IMR-90 (cell line): ENCODE measurements at regions not wholly inside any gene's neighbourhood (a gene's known extent, or its start where the extent isn't known, plus 50 kb on each side); places are given as distances from the start of the nearest gene placed in this dataset.

Experiments
- ATAC-seq: fragments of 200-7000 bp; cut with Tn5 transposase; 2 replicates; pipeline ENCODE4 v1.9.1; 2020; ENCODE audit warnings: low read depth, mild to moderate bottlenecking, moderate library complexity
- BruUV-seq: library from RNA; stranded (reverse); fragments of 400-500 nt; replicated peaks from 2 replicates; lab custom pipeline; 2021; lab: Mats Ljungman, UMichigan
- CTCF ChIA-PET: fragments of 300-600 bp; formaldehyde crosslinking; extraction: SDS; loops from one replicate; lab custom pipeline; 2021; ENCODE audit warnings: antibody characterized with exemption; lab: Yijun Ruan, JAX
- POLR2A ChIA-PET: fragments of 300-600 bp; sonication (Branson Sonifier 250); formaldehyde crosslinking; loops from one replicate; lab custom pipeline; 2022; ENCODE audit warnings: antibody characterized with exemption; ENCODE audit not compliant: unreplicated experiment; lab: Charles Lee
- DNase-seq: peaks from one replicate; pipeline ENCODE4 v3.0.0; 2013
- H2AFZ ChIP-seq: replicated peaks from 2 replicates; pipeline ENCODE3; 2013; ENCODE audit warnings: low read length, mild to moderate bottlenecking; ENCODE audit not compliant: poor library complexity
- H2AK5ac ChIP-seq: 2 replicates; pipeline ENCODE4 v1.6.1; 2013; ENCODE audit warnings: low read depth, low read length, inconsistent platforms
- H2AK9ac ChIP-seq: replicated peaks from 2 replicates; pipeline ENCODE3; 2013; ENCODE audit warnings: mild to moderate bottlenecking, low read depth, low read length, moderate library complexity; ENCODE audit not compliant: poor library complexity
- H2BK120ac ChIP-seq: 2 replicates; pipeline ENCODE4 v1.6.1; 2013; ENCODE audit warnings: low read depth, low read length, inconsistent platforms
- H2BK15ac ChIP-seq: 3 replicates; pipeline ENCODE4 v1.6.1; 2013; ENCODE audit warnings: low read depth, low read length, inconsistent platforms
- H2BK20ac ChIP-seq: 2 replicates; pipeline ENCODE4 v1.6.1; 2013; ENCODE audit warnings: low read depth, mild to moderate bottlenecking, inconsistent platforms, low read length, moderate library complexity
- H2BK5ac ChIP-seq: 2 replicates; pipeline ENCODE4 v1.6.1; 2013; ENCODE audit warnings: mild to moderate bottlenecking, low read depth, low read length, inconsistent platforms; ENCODE audit not compliant: poor library complexity, severe bottlenecking
- H3K14ac ChIP-seq: replicated peaks from 2 replicates; pipeline ENCODE4 v1.6.1; 2013; ENCODE audit warnings: low read depth, low read length, inconsistent platforms
- H3K18ac ChIP-seq: 2 replicates; pipeline ENCODE4 v1.6.1; 2013; ENCODE audit warnings: low read depth, low read length, control low read depth
- H3K23ac ChIP-seq: 2 replicates; pipeline ENCODE4 v1.6.1; 2013; ENCODE audit warnings: low read depth, low read length, inconsistent platforms
- H3K27ac ChIP-seq: 2 replicates; pipeline ENCODE4 v1.5.1; 2013; ENCODE audit warnings: mild to moderate bottlenecking, control low read depth, low read length; ENCODE audit not compliant: insufficient read depth
- H3K27me3 ChIP-seq: 2 replicates; pipeline ENCODE4 v1.6.1; 2013; ENCODE audit warnings: low read length; ENCODE audit not compliant: control insufficient read depth, insufficient read depth
- H3K36me3 ChIP-seq: 2 replicates; pipeline ENCODE4 v1.6.1; 2013; ENCODE audit warnings: low read length, mixed read lengths; ENCODE audit not compliant: control insufficient read depth, insufficient read depth
- H3K4ac ChIP-seq: 2 replicates; pipeline ENCODE4 v1.6.1; 2013; ENCODE audit warnings: low read depth, low read length, inconsistent platforms
- H3K4me1 ChIP-seq: 2 replicates; pipeline ENCODE4 v1.6.1; 2013; ENCODE audit warnings: low read length, mixed read lengths; ENCODE audit not compliant: control insufficient read depth, insufficient read depth
- H3K4me2 ChIP-seq: 2 replicates; pipeline ENCODE4 v1.6.1; 2013; ENCODE audit warnings: low read depth, mild to moderate bottlenecking, control low read depth, low read length, moderate library complexity
- H3K4me3 ChIP-seq: 2 replicates; pipeline ENCODE4 v1.5.1; 2013; ENCODE audit warnings: low read depth, mild to moderate bottlenecking, control low read depth, low read length, moderate library complexity; ENCODE audit not compliant: insufficient read depth
- H3K56ac ChIP-seq: 2 replicates; pipeline ENCODE4 v1.6.1; 2013; ENCODE audit warnings: low read length, inconsistent platforms; ENCODE audit not compliant: insufficient read depth; ENCODE audit errors: extremely low read depth
- H3K79me1 ChIP-seq, 2 experiments: 2 replicates each; pipeline ENCODE4 v1.6.1; 2013; ENCODE audit warnings: low read length in 2 of 2, inconsistent platforms in 1 of 2, low read depth in 1 of 2
- H3K9ac ChIP-seq: 2 replicates; pipeline ENCODE4 v1.6.1; 2013; ENCODE audit warnings: low read depth, low read length, control low read depth
- H3K9me1 ChIP-seq: 2 replicates; pipeline ENCODE4 v1.6.1; 2013; ENCODE audit warnings: low read length, inconsistent platforms; ENCODE audit not compliant: insufficient read depth
- H3K9me3 ChIP-seq: 2 replicates; pipeline ENCODE4 v1.6.1; 2013; ENCODE audit warnings: low read length; ENCODE audit not compliant: control insufficient read depth, insufficient read depth
- H4K20me1 ChIP-seq: 2 replicates; pipeline ENCODE4 v1.6.1; 2013; ENCODE audit warnings: low read length, inconsistent platforms; ENCODE audit not compliant: insufficient read depth
- H4K5ac ChIP-seq: 2 replicates; pipeline ENCODE4 v1.6.1; 2013; ENCODE audit warnings: mild to moderate bottlenecking, low read depth, low read length, control low read depth
- H4K8ac ChIP-seq, 2 experiments: 2 replicates each; pipeline ENCODE4 v1.6.1; 2013; ENCODE audit warnings: low read depth in 2 of 2, low read length in 2 of 2, control low read depth in 1 of 2, inconsistent platforms in 1 of 2
- H4K91ac ChIP-seq: 2 replicates; pipeline ENCODE4 v1.6.1; 2013; ENCODE audit warnings: low read depth, low read length, inconsistent platforms; ENCODE audit not compliant: insufficient read depth
- MAFK ChIP-seq: IDR thresholded peaks from 2 replicates; pipeline ENCODE4 v1.6.1; 2012; ENCODE audit warnings: low read depth, low read length, improper control_type of control experiment
- POLR2A ChIP-seq: IDR thresholded peaks from 2 replicates; pipeline ENCODE4 v1.6.1; 2012; ENCODE audit warnings: mild to moderate bottlenecking, low read depth, low read length
- WGBS, 2 experiments: methylation state at CpG; one replicate each; pipeline versions ENCODE4 v1.1.5 to v1.1.7; 2013; ENCODE audit warnings: missing lambda C conversion rate in 2 of 2; ENCODE audit not compliant: insufficient read length in 1 of 2; ENCODE audit errors: extremely low coverage in 2 of 2; 5-methylcytosine and 5-hydroxymethylcytosine counted together
- dilution Hi-C: fragments of 300-500 bp; cut with HindIII; formaldehyde crosslinking; loops from one replicate; pipeline ENCODE4 v1.14.3; 2018; ENCODE audit warnings: low sequenced_read_pairs; ENCODE audit not compliant: unreplicated experiment
- in situ Hi-C: fragments of 300-500 bp; cut with MboI; formaldehyde crosslinking; loops from 3 replicates; pipeline ENCODE4 v1.14.3; 2019; ENCODE audit warnings: low sequenced_read_pairs, inconsistent platforms, mixed read lengths
- intact Hi-C: fragments of 100-400 bp; cut with micrococcal nuclease; formaldehyde crosslinking; loops from 2 replicates; pipeline ENCODE4 v1.10.0; 2022

- H2AFZ ChIP-seq, result no peak overlapping the region
- in situ Hi-C loops (no loop called here), dilution Hi-C loops (no loop called here), intact Hi-C loops (no loop called here)
- H3K4me3 ChIP-seq, result no peak overlapping the region
- no peak overlapping the region for H3K14ac ChIP-seq
- H3K9me1 ChIP-seq, result no peaks in the 10 kb centered on the region
- no peak overlapping the region for H3K9ac ChIP-seq
- no peak overlapping the region for H3K4me2 ChIP-seq
- H3K23ac ChIP-seq, result no peak overlapping the region
- H4K20me1 ChIP-seq, result no peaks in the 10 kb centered on the region
- ChIA-PET CTCF (no interaction called here), POLR2A (no interaction called here)
- no peak overlapping the region for H2AK9ac ChIP-seq
- no peak overlapping the region for H2AK5ac ChIP-seq
- WGBS, 2 experiments, result no CpG with 5 or more reads among the region's 3 CpGs
- no TSS peak for BruUV-seq
- H3K36me3 ChIP-seq, result no peaks in the 10 kb centered on the region
- TF ChIP-seq POLR2A (no peak), MAFK (no peak)
- no peak for DNase-seq
- no peak overlapping the region for H2BK15ac ChIP-seq
- H2BK120ac ChIP-seq, result no peak overlapping the region
- ATAC-seq, result no peak
- no peaks in the 10 kb centered on the region for H3K4me1 ChIP-seq
- no peak overlapping the region for H2BK5ac ChIP-seq
- H3K27me3 ChIP-seq, result no peaks in the 10 kb centered on the region
- no peak overlapping the region for H3K4ac ChIP-seq
- no peak overlapping the region for H4K5ac ChIP-seq
- H3K9me3 ChIP-seq, result no peaks in the 10 kb centered on the region
- H3K79me1 ChIP-seq, result no peaks in the 10 kb centered on the region
- no peak overlapping the region for H4K8ac ChIP-seq
- H4K91ac ChIP-seq, result no peak overlapping the region
- H3K18ac ChIP-seq, result no peak overlapping the region
- H2BK20ac ChIP-seq, result no peak overlapping the region
- H3K56ac ChIP-seq, result no peak overlapping the region
- H3K27ac ChIP-seq, result no peak overlapping the region
These were observed 101.1 kb upstream of the SPON1 start for GRCh38 chr11:13861411-13861810.
